G401.6 (cell line): ENCODE measurements at regions not wholly inside any gene's neighbourhood (a gene's known extent, or its start where the extent isn't known, plus 50 kb on each side); places are given as distances from the start of the nearest gene placed in this dataset.

ENCODE experiments used
- FAIRE-seq: peaks from 2 replicates; lab custom pipeline; 2012; peaks lifted over from hg19 to GRCh38; lab: Jason Lieb, UNC

DNA sequence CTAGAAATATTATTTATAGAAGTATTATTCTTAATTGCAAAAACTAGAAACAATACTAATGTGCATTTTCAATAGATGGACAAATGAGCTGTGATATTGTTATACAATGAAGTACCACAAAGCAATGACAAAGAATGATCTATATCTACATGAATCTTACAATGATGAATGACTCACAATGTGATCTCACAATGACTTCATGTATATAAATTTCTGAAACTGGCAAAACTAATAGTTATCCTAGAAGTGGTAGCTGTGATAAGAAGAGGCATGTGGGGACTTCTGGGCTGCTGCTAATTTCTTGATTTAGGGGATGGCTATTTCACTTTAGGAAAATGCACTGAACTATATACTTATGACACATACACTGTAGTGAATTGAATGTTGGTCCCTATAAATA, 396.0 kb upstream of the ZNF608 start:
- FAIRE-seq = no peak

DNA sequence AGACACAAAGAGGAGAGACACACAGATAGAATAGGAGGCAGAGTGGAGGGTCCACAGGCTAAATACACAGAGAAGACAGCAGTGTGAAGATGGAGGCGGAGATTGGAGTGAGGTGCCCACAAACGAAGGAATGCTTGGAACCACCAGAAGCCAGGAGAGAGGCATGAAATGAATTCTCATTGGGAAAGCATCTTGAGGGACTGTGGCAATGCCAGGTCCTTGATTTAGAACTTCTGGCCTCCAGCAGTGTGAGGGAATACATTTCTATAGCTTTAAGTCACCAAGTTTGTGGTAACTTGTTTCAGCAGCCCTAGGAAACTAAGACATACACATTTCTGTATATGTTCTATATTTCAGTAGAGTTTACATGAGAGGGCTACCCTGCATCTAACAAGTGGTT, 396.6 kb upstream of the ZNF608 start:
- no peak for FAIRE-seq

DNA sequence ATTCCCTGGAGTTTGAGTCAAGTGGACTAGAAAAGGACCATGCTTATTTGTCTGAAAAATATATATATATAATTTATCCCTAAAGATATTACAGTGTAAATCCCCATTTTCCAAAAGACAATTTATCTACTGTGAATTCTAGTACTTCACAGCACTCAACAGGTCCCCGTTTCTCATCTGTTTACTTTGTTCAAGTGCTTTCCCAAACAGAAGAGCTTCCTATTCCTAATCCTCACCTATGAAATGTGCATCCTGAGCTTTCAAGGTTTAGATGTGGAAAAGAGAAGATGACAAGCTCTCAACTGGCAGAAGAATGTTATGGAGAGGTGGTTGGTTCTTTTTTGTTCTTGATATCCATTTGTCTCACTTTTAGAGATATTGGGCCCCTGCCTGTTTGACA, 401.6 kb upstream of the ZNF608 start:
- no peak for FAIRE-seq

DNA sequence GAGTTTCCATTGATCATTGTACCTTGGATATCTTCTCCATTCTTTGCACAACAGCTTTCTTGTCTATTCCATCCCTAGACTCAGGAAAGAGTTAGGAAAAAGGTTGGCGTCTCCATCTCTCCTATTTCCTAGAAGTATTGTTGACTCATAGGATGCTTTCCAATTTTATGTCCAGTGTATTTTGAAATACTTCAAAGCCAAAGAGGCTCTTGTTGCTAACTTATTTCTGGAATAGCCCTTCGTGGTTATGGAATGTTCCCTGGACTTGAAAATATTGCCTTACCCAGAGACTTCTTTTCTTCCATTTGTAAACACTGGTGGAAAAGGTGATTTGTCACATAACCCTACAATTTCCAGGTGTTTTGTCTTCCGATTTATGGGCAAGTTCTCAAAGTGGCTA, 402.3 kb upstream of the ZNF608 start:
- no peak for FAIRE-seq

DNA sequence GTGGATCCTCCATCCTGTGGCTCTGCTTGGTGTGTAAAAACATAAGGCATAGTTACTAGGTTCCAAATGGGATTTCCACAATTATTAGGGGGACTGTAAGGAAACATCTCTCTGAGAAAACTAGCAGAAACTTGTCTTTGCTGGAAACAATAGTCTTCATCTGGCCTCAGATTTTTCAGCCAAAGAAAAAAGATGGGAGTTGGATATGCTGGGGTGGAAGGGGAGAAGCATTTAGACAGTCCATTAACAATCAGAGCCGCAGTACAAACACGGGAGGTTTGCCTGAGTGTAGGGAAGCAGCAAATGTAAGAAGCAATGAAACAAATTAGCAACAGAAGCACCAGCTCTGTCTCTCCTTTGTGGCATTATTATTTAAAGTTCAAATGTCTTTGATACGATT, 402.7 kb upstream of the ZNF608 start:
- no peak for FAIRE-seq

DNA sequence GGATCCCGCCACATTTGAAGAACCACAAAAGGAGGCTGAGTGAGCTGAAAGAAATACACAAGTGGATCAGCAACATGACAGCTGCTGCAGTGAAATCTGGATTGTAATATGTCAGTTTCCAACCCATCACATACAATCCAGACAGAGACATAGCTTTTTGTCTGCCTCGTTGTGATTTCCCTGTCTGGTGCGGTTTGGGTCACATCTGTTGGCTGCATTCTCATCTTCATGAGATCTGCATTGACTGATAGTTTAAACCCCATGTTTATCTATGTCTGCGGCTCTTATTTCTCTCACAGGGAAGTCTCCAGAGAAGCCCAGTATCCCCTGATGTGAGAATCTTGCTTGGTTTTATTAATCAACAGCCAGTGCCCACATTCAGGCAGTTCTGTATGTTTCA, 403.1 kb upstream of the ZNF608 start:
- no peak for FAIRE-seq

DNA sequence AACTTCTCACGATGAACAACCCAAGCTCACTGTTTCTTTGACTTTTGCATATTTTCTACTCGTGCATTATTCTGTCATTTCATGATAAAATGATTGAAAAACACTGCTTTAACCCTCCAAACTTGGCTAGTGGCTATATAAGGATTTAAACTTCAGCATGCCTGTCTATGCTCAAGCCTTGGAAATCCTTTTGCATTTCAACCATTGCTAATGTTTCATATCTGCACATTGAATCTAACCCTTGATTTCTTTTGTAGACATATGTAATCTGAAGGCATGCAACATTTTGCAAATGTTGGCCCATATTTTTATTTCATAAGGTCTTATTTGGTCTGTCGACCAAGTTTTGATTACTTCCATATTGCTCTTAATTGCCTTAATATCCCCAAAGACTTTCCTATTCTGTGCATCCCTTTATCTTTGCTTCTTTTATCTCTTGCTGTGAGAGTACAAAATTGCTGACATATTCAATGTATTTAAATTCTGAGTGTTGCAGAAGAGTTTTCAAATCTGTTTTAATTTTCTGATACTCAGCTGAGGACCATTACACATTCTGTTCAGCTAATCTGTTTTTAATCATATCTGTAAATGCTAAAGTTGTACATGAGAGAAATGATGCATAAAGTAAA, 403.7 kb upstream of the ZNF608 start:
- no peak for FAIRE-seq

DNA sequence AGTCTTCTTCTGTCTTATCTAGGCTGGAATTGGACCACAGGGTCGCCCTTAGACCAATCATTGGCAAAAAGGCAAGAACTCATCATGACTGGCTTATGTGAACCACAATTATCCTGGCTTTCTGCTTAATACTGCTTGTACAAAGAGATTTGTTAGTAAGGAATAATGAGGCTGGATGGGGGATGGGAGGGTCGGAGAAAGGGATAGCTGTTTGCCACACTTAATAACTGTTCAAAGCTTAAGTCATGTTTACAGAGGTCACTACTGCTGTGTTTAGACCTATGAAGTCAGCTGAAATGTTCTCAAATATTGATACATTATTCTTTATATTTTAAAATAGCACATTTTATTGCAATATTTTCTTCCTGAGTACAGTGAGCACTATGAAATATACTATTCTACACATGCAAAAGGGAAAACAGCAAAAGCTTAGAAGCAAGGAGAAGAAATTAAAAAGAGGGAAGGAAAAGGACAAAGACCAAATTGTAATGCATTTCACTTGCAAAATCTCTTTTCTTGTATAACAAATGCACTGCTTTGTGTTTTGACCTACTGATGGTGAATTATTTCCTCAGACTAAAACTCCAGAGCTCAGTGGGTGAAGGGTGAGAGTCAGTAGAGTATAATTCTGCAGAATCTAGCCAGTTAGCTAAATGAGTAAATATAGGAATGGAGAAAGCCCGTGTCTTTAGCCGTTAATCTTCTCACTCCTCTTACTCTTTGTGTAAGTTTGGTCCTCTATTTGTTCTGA, 404.9 kb upstream of the ZNF608 start:
- FAIRE-seq = no peak

DNA sequence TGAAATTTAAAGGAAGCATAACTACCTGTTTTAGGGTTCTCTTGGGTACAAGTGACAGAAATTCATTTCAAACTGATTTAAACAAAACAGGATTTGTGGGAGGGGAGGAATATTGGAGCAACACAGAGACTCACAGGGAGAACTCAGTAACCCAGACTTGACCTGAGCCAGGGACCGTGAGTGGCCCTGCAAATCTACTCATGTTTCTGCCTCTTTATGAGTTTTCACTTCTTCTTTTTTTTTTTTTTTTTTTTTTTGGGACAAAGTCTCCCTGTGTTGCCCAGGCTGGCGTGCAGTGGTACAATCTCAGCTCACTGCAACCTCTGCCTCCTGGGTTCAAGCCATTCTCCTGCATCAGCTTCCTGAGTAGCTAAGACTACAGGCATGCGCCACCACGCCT, 405.6 kb upstream of the ZNF608 start:
- FAIRE-seq = no peak

DNA sequence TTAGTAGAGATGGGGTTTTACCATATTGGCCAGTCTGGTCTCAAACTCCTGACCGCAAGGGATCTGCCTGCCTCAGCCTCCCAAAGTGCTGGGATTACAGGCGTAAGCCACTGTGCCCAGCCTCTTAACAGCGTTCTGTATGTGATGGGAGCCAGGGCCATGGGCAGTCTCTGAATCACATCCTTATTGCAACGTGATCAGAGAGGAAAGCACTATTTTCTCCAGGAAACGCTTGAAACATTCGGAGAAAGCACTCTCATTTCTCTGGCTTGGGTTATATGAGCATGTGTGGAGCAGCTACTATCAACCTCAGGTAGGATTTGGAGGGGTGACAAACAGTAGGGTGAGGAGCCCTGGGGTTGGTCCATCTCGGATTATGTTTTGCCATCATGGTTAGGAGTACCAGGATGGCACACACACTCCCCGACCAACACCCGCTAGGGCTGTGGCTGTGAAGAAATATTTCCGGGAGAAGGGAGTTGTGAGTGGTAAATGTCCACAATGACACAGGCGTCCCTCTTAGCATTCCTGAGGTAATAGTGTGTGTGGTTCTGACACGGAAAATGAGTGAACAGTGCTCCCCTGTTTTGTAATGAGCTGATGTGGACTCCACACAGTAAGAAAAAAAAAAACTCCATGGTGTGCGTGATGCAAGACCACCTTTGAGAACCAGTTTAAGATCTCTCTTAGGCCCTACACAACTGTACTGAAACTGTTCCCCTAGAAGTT, 406.2 kb upstream of the ZNF608 start:
- no peak for FAIRE-seq

DNA sequence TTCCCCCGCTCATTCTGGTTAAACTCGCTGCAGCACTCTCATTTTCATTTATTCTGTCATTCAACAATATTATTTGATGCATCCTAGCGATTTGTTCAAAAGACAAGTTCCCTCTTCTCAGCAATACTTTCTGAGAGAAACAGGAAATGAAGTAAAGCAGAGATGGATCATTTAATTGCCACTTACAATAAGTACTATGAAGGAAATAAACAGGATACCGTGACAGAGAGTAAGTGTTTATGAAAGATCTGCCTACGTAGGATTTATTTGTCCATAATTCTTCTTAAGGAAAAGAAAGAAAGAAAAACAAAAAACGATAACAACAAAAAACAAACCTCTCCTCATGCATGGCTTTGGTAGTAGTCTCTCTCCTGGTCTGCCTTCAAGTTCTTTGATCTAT, 406.8 kb upstream of the ZNF608 start:
- no peak for FAIRE-seq

DNA sequence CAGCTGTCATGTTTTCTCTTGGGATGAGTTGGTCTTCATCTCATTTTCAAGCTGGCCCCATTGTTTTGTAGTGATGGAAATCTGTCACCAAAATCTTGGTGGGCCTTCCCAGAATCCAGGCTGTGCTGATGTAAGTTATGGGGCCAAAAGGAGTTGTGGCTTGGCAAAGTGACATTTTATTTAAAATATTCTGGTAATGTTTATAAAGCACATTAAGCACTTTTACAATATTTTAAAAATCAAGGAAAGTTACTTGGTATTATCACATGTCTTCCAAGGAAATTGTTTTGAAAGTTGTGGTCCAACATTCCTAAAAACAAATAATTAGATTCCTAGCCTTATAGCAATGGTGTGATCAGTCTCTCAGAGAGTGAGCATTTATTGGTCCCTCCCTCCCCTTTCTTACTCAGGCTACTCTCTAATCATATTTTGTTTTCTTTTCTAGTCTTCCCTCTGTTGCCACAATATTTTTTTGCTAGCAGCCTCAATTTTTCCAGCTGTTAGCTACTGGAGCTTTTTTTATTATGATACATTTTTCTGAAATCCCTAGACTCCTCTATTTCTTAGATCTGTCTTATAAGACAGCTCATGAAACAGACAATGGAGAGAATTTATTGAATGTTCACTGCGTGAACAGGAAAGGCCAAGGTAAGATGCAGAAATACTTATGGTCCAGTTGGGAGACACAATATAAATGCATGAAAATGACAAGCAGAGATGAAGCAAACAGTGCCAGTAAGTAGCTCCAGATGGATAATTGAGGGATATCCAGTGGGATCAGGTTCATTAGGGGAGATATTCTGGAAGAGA, 408.1 kb upstream of the ZNF608 start:
- no peak for FAIRE-seq

DNA sequence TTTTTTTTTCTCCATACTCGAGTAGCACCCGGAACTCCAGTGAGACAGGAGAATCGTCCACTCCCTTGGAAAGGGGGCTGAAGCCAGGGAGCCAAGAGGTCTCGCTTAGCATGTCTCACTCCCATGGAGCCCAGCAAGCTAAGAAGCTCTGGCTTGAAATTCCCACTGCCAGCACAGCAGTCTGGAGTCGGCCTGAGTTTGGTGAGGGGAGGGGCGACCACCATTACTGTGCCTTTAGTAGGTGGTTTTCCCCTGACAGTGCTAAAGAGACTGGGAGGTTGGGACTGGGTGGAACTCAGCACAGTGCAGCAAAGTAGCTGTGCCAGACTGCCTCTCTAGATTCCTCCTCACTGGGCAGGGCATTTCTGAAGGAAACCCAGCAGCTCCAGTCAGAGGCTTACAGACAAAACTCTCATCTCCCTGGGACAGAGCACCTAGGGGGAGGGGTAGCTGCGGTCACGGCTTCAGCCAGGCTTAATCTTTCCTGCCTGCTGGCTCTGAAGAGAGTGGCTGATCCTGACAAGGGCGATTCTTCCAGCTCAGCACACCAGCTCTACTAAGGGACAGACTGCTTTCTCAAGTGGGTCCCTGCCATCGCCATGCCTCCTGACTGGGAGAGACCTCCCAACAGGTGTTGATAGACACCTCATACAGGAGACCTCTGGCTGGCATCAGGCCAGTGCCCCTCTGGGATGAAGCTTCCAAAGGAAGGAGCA, 414.5 kb upstream of the ZNF608 start:
- no peak for FAIRE-seq

DNA sequence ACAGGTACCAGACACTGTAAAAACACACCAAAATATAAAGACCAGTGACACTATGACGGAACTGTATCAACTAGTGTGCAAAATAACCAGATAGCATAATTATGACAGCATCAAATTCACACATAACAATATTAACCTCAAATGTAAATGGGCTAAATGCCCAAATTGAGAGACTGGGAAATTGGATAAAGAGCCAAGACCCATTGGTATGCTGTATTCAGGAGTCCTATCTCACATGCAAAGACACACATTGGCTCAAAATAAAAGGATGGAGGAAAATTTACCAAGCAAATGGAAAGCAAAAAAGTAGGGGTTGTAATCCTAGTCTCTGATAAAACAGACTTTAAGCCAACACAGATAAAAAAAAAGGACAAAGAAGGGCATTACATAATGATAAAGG, 416.3 kb upstream of the ZNF608 start:
- FAIRE-seq = no peak

DNA sequence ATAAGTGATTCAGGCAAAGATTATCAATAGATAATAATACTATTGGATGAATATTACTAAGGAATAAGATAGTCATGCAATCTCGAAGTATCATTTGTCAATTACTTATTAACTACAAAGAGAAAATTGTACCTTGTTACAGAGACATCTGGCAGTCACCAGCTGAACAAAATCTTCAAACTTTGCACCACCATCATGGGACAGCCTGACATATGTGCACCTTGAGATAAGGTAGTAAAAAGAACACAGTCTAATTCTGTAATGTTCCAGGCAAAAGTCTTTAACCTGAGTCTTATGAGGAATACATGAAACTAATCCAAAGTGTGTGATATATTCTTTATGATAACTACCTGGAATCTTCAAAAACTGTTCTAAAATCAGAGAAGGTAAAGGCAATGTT, 423.0 kb upstream of the ZNF608 start:
- no peak for FAIRE-seq

DNA sequence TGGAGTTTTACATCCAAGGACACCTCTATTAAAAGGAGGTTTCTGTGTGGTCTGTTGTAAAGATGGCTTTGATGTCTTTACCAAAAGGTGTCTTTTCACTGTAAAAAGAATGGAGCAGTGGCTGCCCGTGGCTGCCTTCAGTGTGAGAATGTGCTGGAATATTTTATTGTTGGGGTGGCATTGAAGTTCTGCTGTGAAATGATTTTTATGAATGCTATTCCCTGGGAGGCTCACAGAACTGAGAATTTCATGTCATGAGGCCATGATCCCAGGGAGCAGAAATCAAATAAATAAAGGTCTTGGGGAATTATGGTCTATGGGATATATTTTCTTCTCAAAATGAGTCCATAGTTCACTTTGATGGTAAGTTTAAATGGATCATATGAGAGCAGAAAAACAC, 425.2 kb upstream of the ZNF608 start:
- no peak for FAIRE-seq

DNA sequence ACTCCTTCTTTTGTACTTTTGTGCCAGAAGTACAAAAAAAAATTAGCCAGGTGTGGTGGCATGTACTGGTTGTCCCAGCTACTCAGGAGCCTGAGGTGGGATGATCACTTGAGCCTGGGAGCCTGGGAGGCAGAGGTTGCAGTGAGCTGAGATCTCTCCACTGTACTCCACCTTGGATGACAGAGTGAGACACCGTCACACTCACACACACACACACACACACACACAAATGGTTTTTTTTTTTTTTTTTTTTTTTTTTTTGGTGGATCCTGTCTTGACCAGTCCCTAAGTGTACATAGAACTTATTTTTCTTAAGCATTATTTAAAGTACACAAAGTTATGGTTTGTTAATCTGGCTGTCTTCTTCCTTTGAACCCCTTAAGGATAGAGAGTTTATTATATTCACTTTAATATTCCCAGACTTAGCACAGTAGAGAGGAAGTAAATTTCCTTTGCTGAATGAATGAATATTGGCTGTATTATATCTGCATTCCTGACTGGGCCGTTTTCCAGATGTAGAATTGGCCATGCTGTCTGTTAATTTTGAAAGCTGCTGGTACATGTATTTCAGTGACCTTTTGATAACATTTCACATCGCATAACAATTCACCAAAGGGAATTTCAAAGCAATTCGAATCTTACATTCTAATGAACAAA, 429.0 kb upstream of the ZNF608 start:
- FAIRE-seq = no peak

DNA sequence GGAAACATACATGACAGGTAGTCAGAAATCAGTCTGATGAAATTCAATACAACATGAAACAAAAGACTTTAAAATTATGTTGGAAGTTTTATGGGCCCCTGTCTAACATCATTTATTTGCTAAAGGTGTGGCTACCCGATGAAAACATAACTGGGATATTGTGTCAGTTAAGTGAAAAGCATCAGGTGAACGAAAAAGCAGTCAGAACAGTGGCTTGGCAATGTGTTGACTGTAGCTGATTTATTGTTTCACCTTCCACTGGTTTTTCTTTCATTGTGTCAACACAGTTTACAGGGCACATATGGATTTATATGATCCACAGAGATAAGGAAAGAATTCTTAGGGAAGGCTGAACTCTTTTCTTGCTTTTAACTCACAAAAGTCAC, 429.6 kb upstream of the ZNF608 start:
- no peak for FAIRE-seq

DNA sequence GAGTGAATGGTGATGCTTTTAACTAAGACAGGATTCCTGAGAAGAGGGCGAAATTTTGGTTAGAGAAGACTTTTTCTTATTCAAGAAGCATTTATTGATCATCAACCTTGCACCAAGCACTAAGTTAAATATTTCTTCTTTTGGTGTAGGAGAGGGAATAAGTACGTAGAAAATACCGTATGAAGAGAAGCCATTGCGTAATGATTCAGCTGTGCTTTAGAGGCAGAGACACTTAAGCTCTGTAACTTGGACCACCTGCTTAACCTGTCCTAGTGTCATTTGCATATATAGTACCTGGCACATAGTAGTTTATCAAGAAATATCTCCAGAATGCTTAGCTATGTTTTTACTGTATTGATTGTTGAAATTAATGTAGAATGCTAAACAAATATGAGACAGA, 430.9 kb upstream of the ZNF608 start:
- no peak for FAIRE-seq

DNA sequence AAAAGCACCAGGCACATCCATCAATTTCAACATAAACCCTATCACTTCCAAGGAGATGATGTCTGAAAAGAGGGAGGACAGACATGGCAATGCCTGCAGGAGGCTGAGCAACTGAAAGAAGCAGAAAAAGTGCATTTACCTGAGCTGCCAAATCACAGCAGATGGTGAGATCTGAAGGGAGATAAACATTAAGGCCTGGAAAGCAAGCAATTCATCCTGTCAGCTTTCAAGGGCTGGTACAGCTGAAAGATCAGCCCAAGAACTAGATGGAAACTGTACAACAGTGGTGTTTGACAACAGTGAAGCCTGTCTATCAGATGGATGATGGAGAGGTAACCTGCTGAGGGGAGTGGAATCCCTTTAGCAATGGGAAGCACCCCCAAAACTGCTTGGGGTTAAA, 433.2 kb upstream of the ZNF608 start:
- no peak for FAIRE-seq

DNA sequence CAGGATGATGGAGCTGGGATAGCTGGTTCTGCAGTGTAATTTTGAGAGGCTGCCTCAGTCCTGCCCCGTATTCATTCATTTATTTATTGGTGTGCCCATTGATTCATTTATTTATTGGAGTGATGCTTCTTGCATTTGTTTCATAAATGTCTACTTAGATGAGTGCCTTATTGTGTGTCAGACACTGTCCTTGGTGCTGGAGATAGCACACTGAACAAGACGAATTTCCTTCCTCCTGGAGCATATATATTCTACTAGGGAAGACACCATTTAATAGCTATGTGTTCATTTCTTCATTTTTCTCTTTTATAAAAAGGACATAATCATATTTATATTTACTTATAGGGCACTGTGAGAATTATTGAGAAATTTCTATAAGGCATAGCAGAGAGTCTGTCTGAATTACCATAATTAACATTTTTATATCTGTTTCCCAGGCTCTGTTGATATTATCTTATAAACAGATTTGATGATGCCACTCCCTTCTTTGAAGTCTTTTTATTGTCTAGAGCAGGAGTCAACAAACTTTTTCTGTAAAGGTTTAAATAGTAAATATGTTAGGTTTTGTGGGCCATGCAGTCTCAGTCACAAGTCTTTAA, 433.9 kb upstream of the ZNF608 start:
- no peak for FAIRE-seq
